HEK293 (cell line): ENCODE measurements at regions not wholly inside any gene's neighbourhood (a gene's known extent, or its start where the extent isn't known, plus 50 kb on each side); places are given as distances from the start of the nearest gene placed in this dataset.

Source experiments
- CTCF ChIA-PET: fragments of 350-600 bp; formaldehyde crosslinking; extraction: SDS; loops from one replicate; lab custom pipeline; 2021; ENCODE audit warnings: antibody characterized with exemption; lab: Yijun Ruan, JAX
- POLR2A ChIA-PET: fragments of 300-600 bp; formaldehyde crosslinking; extraction: SDS; loops from one replicate; lab custom pipeline; 2020; ENCODE audit warnings: antibody characterized with exemption, inconsistent platforms; lab: Yijun Ruan, JAX
- H3K27ac ChIP-seq: fragments of 200-500 bp; sonication (Bioruptor generic); 2 replicates; pipeline ENCODE4 v1.5.1; 2014; ENCODE audit warnings: low read depth, low read length, control low read depth, inconsistent platforms; ENCODE audit errors: extremely low read depth
- H3K36me3 ChIP-seq, 2 experiments: fragments of 200-500 bp in 1 of 2; sonication (Bioruptor generic) in 1 of 2; 1 replicate in 1 of 2; 2 replicates in 1 of 2; pipeline ENCODE4 v1.5.1; 2014 to 2017; ENCODE audit warnings: inconsistent platforms in 2 of 2, low read length in 2 of 2; ENCODE audit not compliant: control insufficient read depth in 2 of 2, insufficient read depth in 1 of 2
- H3K4me1 ChIP-seq: fragments of 200-500 bp; sonication (Bioruptor generic); 2 replicates; pipeline ENCODE4 v1.5.1; 2014; ENCODE audit warnings: mild to moderate bottlenecking, low read length, inconsistent platforms; ENCODE audit not compliant: control insufficient read depth, insufficient read depth
- H3K4me3 ChIP-seq: 2 replicates; pipeline ENCODE4 v1.5.1; 2011; ENCODE audit warnings: low read depth, mild to moderate bottlenecking, control low read depth, low read length, moderate library complexity
- H3K9me3 ChIP-seq: fragments of 200-500 bp; sonication (Bioruptor generic); 2 replicates; pipeline ENCODE4 v1.5.1; 2014; ENCODE audit warnings: low read depth, low read length, inconsistent platforms; ENCODE audit not compliant: control insufficient read depth, insufficient read depth
- AEBP2 ChIP-seq: fragments of 450-650 bp; formaldehyde crosslinking; IDR thresholded peaks from 2 replicates; pipeline ENCODE4 v1.5.1; 2016; ENCODE audit warnings: missing biosample characterization, missing genetic modification characterization, borderline replicate concordance
- ELK4 ChIP-seq: IDR thresholded peaks from 2 replicates; pipeline ENCODE4 v1.6.1; 2011; ENCODE audit warnings: mild to moderate bottlenecking, low read depth, low read length, borderline replicate concordance
- GLI4 ChIP-seq: fragments of 450-650 bp; formaldehyde crosslinking; IDR thresholded peaks from 2 replicates; pipeline ENCODE4 v1.5.1; 2016; ENCODE audit warnings: missing biosample characterization, missing genetic modification characterization
- KLF10 ChIP-seq: fragments of 450-650 bp; IDR thresholded peaks from 2 replicates; pipeline ENCODE4 v1.5.1; 2018; ENCODE audit warnings: missing biosample characterization, mild to moderate bottlenecking, missing genetic modification characterization
- KLF8 ChIP-seq: fragments of 450-650 bp; formaldehyde crosslinking; IDR thresholded peaks from 2 replicates; pipeline ENCODE4 v1.5.1; 2016; ENCODE audit warnings: missing biosample characterization, missing genetic modification characterization
- MYNN ChIP-seq: fragments of 450-650 bp; formaldehyde crosslinking; IDR thresholded peaks from 2 replicates; pipeline ENCODE4 v1.5.1; 2016; ENCODE audit warnings: missing biosample characterization, missing genetic modification characterization, borderline replicate concordance
- PRDM4 ChIP-seq: fragments of 450-650 bp; formaldehyde crosslinking; IDR thresholded peaks from 2 replicates; pipeline ENCODE4 v1.5.1; 2017; ENCODE audit warnings: missing biosample characterization, missing genetic modification characterization
- TCF7L2 ChIP-seq: IDR thresholded peaks from 2 replicates; pipeline ENCODE4 v1.6.1; 2011; ENCODE audit warnings: low read depth, mild to moderate bottlenecking, inconsistent platforms, low read length, moderate library complexity, borderline replicate concordance
- ZBTB26 ChIP-seq: fragments of 450-650 bp; formaldehyde crosslinking; optimal IDR thresholded peaks from 2 replicates; pipeline ENCODE3; 2016; ENCODE audit warnings: missing biosample characterization, mild to moderate bottlenecking, missing genetic modification characterization
- ZEB2 ChIP-seq: fragments of 450-650 bp; formaldehyde crosslinking; IDR thresholded peaks from 2 replicates; pipeline ENCODE4 v1.5.1; 2016; ENCODE audit warnings: missing biosample characterization, missing genetic modification characterization
- ZNF112 ChIP-seq: fragments of 450-650 bp; formaldehyde crosslinking; IDR thresholded peaks from 2 replicates; pipeline ENCODE4 v1.5.0; 2017; ENCODE audit warnings: missing biosample characterization, missing genetic modification characterization
- ZNF157 ChIP-seq: fragments of 450-650 bp; formaldehyde crosslinking; IDR thresholded peaks from 2 replicates; pipeline ENCODE4 v1.5.1; 2016; ENCODE audit warnings: missing biosample characterization, missing genetic modification characterization
- ZNF169 ChIP-seq: fragments of 450-650 bp; formaldehyde crosslinking; IDR thresholded peaks from 2 replicates; pipeline ENCODE4 v1.5.1; 2016; ENCODE audit warnings: missing biosample characterization, missing genetic modification characterization
- ZNF18 ChIP-seq: fragments of 450-650 bp; formaldehyde crosslinking; IDR thresholded peaks from 2 replicates; pipeline ENCODE4 v1.5.1; 2016; ENCODE audit warnings: missing biosample characterization, missing genetic modification characterization
- ZNF184 ChIP-seq: fragments of 450-650 bp; IDR thresholded peaks from 2 replicates; pipeline ENCODE4 v1.5.1; 2018; ENCODE audit warnings: missing biosample characterization, mild to moderate bottlenecking, missing genetic modification characterization
- ZNF2 ChIP-seq: fragments of 450-650 bp; formaldehyde crosslinking; IDR thresholded peaks from 2 replicates; pipeline ENCODE4 v1.5.1; 2016; ENCODE audit warnings: missing biosample characterization, missing genetic modification characterization
- ZNF211 ChIP-seq: fragments of 450-650 bp; formaldehyde crosslinking; IDR thresholded peaks from 2 replicates; pipeline ENCODE4 v1.5.1; 2016; ENCODE audit warnings: low read depth, missing biosample characterization, missing genetic modification characterization
- ZNF366 ChIP-seq: fragments of 450-650 bp; formaldehyde crosslinking; conservative IDR thresholded peaks from 2 replicates; pipeline ENCODE4 v1.5.1; 2016; ENCODE audit warnings: missing biosample characterization, missing genetic modification characterization
- ZNF580 ChIP-seq: fragments of 450-650 bp; formaldehyde crosslinking; IDR thresholded peaks from 2 replicates; pipeline ENCODE4 v1.5.1; 2016; ENCODE audit warnings: missing biosample characterization, missing genetic modification characterization
- ZNF596 ChIP-seq: fragments of 450-650 bp; IDR thresholded peaks from 2 replicates; pipeline ENCODE4 v1.5.0; 2018; ENCODE audit warnings: missing biosample characterization, mild to moderate bottlenecking, missing genetic modification characterization, moderate library complexity
- ZNF624 ChIP-seq: fragments of 450-650 bp; formaldehyde crosslinking; IDR thresholded peaks from 2 replicates; pipeline ENCODE4 v1.5.1; 2017; ENCODE audit warnings: missing biosample characterization, missing genetic modification characterization
- ZNF660 ChIP-seq: fragments of 450-650 bp; IDR thresholded peaks from 2 replicates; pipeline ENCODE4 v1.5.1; 2018; ENCODE audit warnings: missing biosample characterization, mild to moderate bottlenecking, missing genetic modification characterization

- Histone ChIP-seq H3K4me1 (no peaks in the 10 kb centered on the region), H3K9me3 (no peaks in the 10 kb centered on the region), H3K36me3 (no peaks in the 10 kb centered on the region), H3K4me3 (no peak overlapping the region), H3K27ac (no peak overlapping the region)
- TF ChIP-seq ZNF2 (tag by site-specific recombination) (no peak), MYNN (no peak), ZNF112 (tag by site-specific recombination) (no peak)
- CTCF ChIA-PET: no interaction called here
- POLR2A ChIA-PET: no interaction called here
These were observed 150.4 kb upstream of the GAREM1 start for GRCh38 chr18:32621034-32621433.

- H3K36me3 ChIP-seq: no peaks in the 10 kb centered on the region
- H3K4me1 ChIP-seq: no peaks in the 10 kb centered on the region
- H3K27ac ChIP-seq: no peak overlapping the region
- ChIA-PET POLR2A (no interaction called here), CTCF (no interaction called here)
- H3K4me3 ChIP-seq: no peak overlapping the region
- no peak for TF ChIP-seq ZNF157 (tag by site-specific recombination)
- no peaks in the 10 kb centered on the region for H3K9me3 ChIP-seq
These were observed 147.9 kb upstream of the GAREM1 start for GRCh38 chr18:32618546-32618945.

GRCh38 chr18:32613821-32614220 lies 143.1 kb upstream of the GAREM1 start:
- TF ChIP-seq ZBTB26 (tag by site-specific recombination) (no peak), KLF8 (tag by site-specific recombination) (no peak), TCF7L2 (no peak), ELK4 (no peak), ZEB2 (tag by site-specific recombination) (no peak), ZNF169 (tag by site-specific recombination) (no peak), ZNF580 (tag by site-specific recombination) (no peak), ZNF184 (tag by site-specific recombination) (no peak), AEBP2 (no peak), ZNF366 (no peak), ZNF211 (tag by site-specific recombination) (no peak), ZNF624 (tag by site-specific recombination) (no peak), ZNF660 (tag by site-specific recombination) (no peak), PRDM4 (tag by site-specific recombination) (no peak), ZNF596 (tag by site-specific recombination) (no peak), GLI4 (tag by site-specific recombination) (no peak), ZNF18 (tag by site-specific recombination) (no peak), KLF10 (no peak)
- TF ChIP-seq, all 188 proteins: peak for 0
- peaks cover 6% of the 10 kb centered on the region; the same call in 1 of the 2 replicates for H3K4me1 ChIP-seq
- H3K27ac ChIP-seq: no peak overlapping the region
- H3K9me3 ChIP-seq: no peaks in the 10 kb centered on the region
- ChIA-PET POLR2A (no interaction called here), CTCF (interaction anchor here (0.6 kb wide), 1 partner anchor 288 kb away, joined by 3 read pairs; no protein-coding TSS in a partner anchor)
- H3K4me3 ChIP-seq: no peak overlapping the region
- H3K36me3 ChIP-seq: no peaks in the 10 kb centered on the region
